Ramos (cell line): ENCODE measurements at regions not wholly inside any gene's neighbourhood (a gene's known extent, or its start where the extent isn't known, plus 50 kb on each side); places are given as distances from the start of the nearest gene placed in this dataset.

ENCODE experiments used
- in situ Hi-C: fragments of 300-500 bp; cut with MboI; formaldehyde crosslinking; loops from one replicate; pipeline ENCODE4 v1.14.3; 2022; ENCODE audit warnings: low sequenced_read_pairs; ENCODE audit not compliant: unreplicated experiment

DNA sequence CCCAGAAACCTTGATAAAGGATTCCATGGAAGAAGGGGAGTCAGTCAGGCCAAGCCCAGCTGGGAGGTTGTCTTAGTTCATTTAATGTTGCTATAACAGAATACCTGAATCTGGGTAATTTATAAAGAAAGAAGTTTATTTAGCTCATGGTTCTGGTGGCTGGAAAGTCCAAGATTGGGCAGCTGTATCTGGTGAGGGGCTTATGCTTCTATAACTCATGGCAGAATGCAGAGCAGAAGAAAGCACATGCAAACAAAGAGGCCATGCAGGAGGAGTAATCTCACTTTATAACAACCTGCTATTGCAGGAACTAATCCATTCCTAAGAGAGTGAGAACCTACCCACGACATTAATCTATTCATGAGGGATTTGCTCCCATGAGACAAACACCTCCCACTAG lies 54.2 kb upstream of the ANKRD1 start:
- in situ Hi-C loops = no loop called here

DNA sequence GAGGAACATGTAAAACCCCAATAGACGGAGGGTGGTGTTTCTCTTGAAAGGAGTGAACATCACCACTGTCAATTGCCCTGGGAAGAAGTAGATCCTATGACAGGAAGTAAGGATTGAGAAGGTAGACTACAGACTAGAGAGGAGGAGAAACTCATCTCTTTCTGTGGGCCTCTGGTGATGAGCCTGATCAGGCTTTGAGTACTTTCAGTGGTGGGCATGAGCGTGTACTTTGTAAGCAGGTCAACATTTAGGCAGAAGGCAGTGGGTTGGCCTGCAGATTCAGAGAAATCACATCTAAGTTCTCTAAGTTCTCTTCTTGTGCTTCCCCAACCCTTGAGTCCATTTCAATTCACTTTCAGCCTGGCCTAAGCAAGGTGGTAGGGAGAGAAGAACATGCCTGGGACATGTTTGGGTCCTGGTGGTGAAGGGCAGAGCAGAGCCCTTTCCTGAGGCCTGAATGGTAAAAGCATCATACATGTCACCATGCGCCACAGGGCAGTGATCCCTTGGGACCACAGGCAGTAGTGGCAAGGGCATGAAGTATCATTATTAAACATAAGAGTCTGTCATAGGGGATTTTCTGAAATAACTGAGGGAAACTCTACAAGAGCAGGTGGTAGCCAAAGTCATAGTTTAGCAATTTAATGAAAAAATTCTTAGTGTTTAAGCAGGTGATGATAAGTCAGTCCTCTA lies 56.4 kb upstream of the ANKRD1 start:
- in situ Hi-C loops = no loop called here

GRCh38 chr10:90977855-90978486 lies 57.1 kb upstream of the ANKRD1 start:
- in situ Hi-C loops = no loop called here

DNA sequence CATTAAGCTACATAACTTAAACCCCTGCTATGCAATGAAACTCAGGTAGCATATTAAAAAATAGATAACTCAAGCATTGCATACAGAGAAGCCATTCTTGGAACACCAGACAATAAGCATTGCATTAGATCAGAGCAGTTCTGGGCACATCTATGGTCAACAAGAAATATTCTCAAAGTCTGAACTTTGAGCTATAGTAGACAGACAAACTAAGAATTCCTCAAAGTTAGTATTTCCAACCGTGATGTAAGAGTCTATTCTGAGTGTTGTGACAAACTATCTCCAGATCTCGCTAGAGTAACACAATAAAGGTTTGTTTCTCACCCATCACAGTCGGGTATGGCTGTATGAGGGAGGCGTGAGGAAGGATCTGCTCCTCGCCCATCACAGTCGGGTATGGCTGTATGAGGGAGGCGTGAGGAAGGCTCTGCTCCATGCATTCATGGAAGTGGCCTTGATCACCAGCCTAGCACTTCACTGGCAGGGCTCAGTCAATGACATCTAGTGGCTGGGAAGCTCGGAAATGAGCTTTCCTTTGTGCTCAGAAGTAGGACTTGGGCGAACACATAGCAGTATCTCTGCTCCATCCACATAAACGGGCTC lies 61.6 kb upstream of the ANKRD1 start:
- in situ Hi-C loops = no loop called here

- in situ Hi-C loops = no loop called here
Measured at GRCh38 chr10:90983914-90984549, 63.1 kb upstream of the ANKRD1 start.

GRCh38 chr10:90984898-90985297 lies 64.0 kb upstream of the ANKRD1 start:
- in situ Hi-C loops = no loop called here

DNA sequence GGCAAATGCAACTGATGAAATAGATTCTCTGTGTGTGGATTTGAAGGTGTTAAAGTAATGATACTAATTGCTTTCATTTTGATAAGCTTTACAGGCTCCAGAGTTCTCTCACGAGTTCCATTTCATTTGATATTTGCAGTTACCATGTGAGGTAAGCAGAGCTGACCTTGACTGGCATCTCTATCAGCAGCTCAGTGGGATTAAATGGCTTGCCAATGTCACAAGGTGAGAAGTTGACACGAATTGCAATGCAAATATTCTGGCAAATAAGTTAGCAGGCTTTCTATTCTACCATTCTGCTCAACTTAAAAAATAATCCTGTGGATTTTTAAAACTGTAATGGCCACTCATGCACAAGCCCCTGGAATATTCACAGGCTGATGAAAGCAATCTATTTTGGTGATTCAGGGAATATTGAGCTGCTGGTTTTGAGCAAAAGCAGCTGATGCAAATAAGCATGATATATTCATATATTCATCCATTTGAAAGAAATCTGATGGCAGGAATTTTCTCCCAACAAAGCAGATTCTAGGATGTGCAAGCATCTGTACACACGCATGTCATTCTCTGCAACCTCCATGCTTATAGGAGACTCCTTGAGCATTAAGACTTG lies 64.5 kb upstream of the ANKRD1 start:
- in situ Hi-C loops = no loop called here

GRCh38 chr10:90986136-90986760 lies 65.4 kb upstream of the ANKRD1 start:
- in situ Hi-C loops = no loop called here

- in situ Hi-C loops = no loop called here
Measured at GRCh38 chr10:90986870-90987269, 66.0 kb upstream of the ANKRD1 start.

GRCh38 chr10:90987383-90987782 lies 66.5 kb upstream of the ANKRD1 start:
- in situ Hi-C loops = no loop called here

DNA sequence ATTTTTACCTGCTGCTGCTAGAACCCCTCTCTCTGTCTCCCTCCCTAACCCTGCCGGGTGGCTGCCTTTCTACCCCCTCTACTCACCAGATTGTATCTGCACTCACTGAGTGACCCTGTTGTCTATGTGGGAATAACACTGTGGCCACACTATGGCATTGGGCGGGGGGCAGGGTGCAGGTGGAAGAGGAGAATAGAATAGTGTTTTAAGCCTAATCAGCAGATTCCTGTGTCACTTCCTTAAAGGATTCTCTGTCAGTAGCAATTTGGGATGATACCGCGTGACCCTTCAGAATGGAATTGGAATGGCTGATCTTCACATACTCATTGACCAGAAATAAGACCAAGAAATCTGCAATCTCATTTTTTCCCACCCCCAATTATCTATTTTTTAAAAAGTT lies 67.1 kb upstream of the ANKRD1 start:
- in situ Hi-C loops = no loop called here

DNA sequence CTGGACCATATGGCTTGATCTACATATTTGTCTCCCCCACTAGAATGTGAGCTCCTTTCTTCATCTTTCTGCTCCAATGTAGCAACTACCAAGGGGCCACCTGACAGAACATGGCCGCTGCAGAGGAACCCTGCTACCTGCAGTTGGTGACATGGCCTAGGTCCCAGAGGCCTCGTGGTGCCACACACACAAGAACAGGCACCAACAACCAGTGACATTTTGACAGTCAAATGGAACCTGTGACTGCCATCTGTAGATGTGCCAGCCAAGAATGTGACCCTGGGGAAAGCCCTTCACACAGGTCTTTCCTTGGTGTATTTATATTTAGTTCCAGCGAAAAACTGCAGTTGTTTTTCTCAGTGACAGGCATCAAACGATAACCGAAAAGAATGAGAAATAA lies 67.9 kb upstream of the ANKRD1 start:
- in situ Hi-C loops = no loop called here

DNA sequence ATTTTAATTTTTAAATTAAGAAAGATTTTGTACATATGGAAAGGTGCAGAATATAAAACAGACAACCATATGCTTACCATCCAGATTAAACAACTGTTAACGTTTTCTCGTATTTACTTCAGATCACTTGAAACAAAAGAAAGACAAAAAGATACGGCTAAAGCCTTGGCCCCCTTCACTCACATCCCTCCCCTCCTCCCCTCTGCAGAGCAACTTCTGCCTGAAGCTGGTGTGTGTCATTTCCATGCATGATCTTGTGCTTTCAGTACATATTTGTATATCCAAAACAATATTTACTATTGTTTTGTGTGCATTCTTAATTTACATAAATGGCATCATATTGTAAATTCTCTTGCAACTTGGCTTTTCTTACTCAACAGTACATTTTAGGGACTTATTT lies 68.5 kb upstream of the ANKRD1 start:
- in situ Hi-C loops = no loop called here

DNA sequence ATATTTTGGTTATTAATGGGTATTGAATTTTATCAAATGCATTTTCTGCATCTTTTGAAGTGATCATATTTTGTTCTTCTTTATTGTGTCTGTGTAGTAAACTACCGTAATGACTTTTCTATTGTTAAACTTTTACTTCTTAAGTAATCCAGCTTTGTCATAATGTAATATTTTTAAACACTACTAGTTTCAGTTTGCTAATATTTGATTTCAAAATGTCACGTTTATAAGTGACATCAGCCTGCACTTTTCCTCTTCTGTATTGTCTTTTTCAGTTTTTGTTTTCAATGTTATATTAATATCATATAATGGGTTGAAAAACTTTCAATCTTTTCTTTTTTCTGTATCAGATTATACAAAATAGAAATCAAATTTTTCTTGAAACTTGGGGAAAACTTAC lies 71.6 kb upstream of the ANKRD1 start:
- in situ Hi-C loops = no loop called here

- in situ Hi-C loops = no loop called here
Measured at GRCh38 chr10:90993340-90993739, 72.5 kb upstream of the ANKRD1 start.

- in situ Hi-C loops = no loop called here
Measured at GRCh38 chr10:90997670-90998069, 76.8 kb upstream of the ANKRD1 start.

- in situ Hi-C loops = no loop called here
Measured at GRCh38 chr10:90998733-90999511, 78.0 kb upstream of the ANKRD1 start.

GRCh38 chr10:90999512-91000172 lies 78.8 kb upstream of the ANKRD1 start:
- in situ Hi-C loops = loop anchor here (10.0 kb wide), 1 partner anchor 245 kb away; no protein-coding TSS in a partner anchor

DNA sequence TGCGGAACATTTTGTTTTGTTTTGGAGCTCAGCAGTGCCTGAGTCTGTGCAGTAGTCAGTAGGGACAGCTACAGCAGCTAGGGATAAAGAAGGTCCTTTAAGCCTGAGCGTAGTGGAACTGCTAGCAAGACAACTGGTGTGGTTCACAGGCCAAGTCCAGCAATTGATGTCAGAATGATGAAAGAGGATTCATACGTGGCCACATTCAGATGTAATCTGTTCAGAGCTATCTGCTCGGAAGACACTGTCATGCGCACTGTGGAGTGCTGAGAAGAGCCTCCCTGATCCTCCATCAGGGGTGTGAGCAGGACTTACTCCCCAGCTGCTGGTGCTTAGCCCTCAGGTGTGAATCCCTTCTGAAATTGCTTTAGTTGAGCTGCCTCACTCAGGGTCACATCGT lies 79.6 kb upstream of the ANKRD1 start:
- in situ Hi-C loops = loop anchor here (10.0 kb wide), 1 partner anchor 244 kb away; no protein-coding TSS in a partner anchor
